Pancreas (tissue), 10 donors: ENCODE measurements at regions not wholly inside any gene's neighbourhood (a gene's known extent, or its start where the extent isn't known, plus 50 kb on each side); places are given as distances from the start of the nearest gene placed in this dataset.
"Not testable (repeated sequence)": the region's sequence is repeated elsewhere in the genome, so short reads cannot be mapped to it uniquely, and the experiment has no call there.

Experiments used
- ATAC-seq, 4 donors: fragments of 200-7000 bp; cut with Tn5 transposase; one replicate each; pipeline versions ENCODE4 v1.8.0 to v1.9.1; 2020; ENCODE audit warnings: mild to moderate bottlenecking in 4 of 4, moderate library complexity in 4 of 4
- DNase-seq, 6 donors: peaks; one replicate each; pipeline ENCODE4 v3.0.0-alpha.2; 2020
- FAIRE-seq: peaks from 2 replicates; lab custom pipeline; 2012; peaks lifted over from hg19 to GRCh38; lab: Jason Lieb, UNC
- H3K27ac ChIP-seq, 4 donors: fragments of 200-600 bp; sonication (generic); 1 replicate in 3 of 4; 2 replicates in 1 of 4; pipeline versions ENCODE4 v1.5.0 to v1.8.0; 2020
- H3K27me3 ChIP-seq, 4 donors: fragments of 200-600 bp; one replicate each; pipeline ENCODE4 v1.8.0; 2021
- H3K36me3 ChIP-seq, 3 donors: fragments of 200-600 bp; sonication (generic) in 1 of 3; one replicate each; pipeline versions ENCODE4 v1.5.0 to v1.8.0; 2020 to 2021
- H3K4me1 ChIP-seq, 3 donors: fragments of 200-600 bp; one replicate each; pipeline ENCODE4 v1.8.0; 2021
- H3K4me3 ChIP-seq, 4 donors: fragments of 200-600 bp; sonication (generic) in 2 of 4; one replicate each; pipeline versions ENCODE4 v1.5.0 to v1.8.0; 2020 to 2021
- H3K9me3 ChIP-seq, 4 donors: fragments of 200-600 bp; one replicate each; pipeline ENCODE4 v1.8.0; 2021
- CTCF ChIP-seq, 4 donors: fragments of 200-600 bp; sonication (generic) in 3 of 4; IDR thresholded peaks; one replicate each; pipeline versions ENCODE4 v1.5.0 to v1.8.0; 2021; ENCODE audit warnings: antibody characterized with exemption in 4 of 4
- WGBS, 2 donors: extraction: QIAGEN DNeasy Blood & Tissue Kit; methylation state at CpG; one replicate each; pipeline ENCODE4 v1.1.7; 2013; 5-methylcytosine and 5-hydroxymethylcytosine counted together
- intact Hi-C, 3 donors: fragments of 100-400 bp; cut with DNase I; formaldehyde crosslinking; loops; one replicate each; pipeline versions ENCODE4 v1.11.1 to v1.14.2; 2022
- donor health status: healthy with polysubstance abuse.
- donor health status: DM: no; HTN: no; CAD: no; lungs with moderate emphysema.
- donor health status: DM: no; HTN: no; CAD: no.
- donor health status: control.
- donor health status: control.
- donor health status: Bipolar disorder and iron deficiency.
- donor health status: DM: yes; HTN: yes; CAD: no.
- donor health status: DM: no; HTN: no; CAD: no.
- donor health status: DM: no; HTN: no; CAD: no.
- donor health status: DM: yes; HTN: yes; CAD: no.

- Histone ChIP-seq H3K9me3 (no peaks in the 10 kb centered on the region), H3K36me3 (no peaks in the 10 kb centered on the region), H3K4me1 (no peaks in the 10 kb centered on the region), H3K27ac (no peak overlapping the region), H3K4me3 (no peak overlapping the region), H3K27me3 (no peaks in the 10 kb centered on the region)
- DNase-seq (no peak), FAIRE-seq (no peak), ATAC-seq (no peak)
- intact Hi-C loops, result no loop called here
- no peak for TF ChIP-seq CTCF (IDR thresholded peaks at IDR 0.05)
- 69 to 70% methylated on average over 3 of the region's 3 CpGs for WGBS, 2 donors
These were observed 418.4 kb downstream of the NUP35 start for GRCh38 chr2:183542606-183543005.

- 81 to 92% methylated on average over 5 of the region's 5 CpGs for WGBS, 2 donors
- Histone ChIP-seq H3K9me3 (no peaks in the 10 kb centered on the region), H3K4me3 (no peak overlapping the region), H3K27me3 (no peaks in the 10 kb centered on the region), H3K36me3 (no peaks in the 10 kb centered on the region), H3K4me1 (no peaks in the 10 kb centered on the region), H3K27ac (no peak overlapping the region)
- TF ChIP-seq CTCF (IDR thresholded peaks at IDR 0.05), result no peak
- intact Hi-C loops, result no loop called here
- DNase-seq, result no peak
- no peak for FAIRE-seq
- no peak for ATAC-seq
These were observed 419.0 kb downstream of the NUP35 start for GRCh38 chr2:183543222-183543621.

GRCh38 chr2:183543731-183544130, 419.5 kb downstream of the NUP35 start:
- H3K36me3 ChIP-seq, result no peaks in the 10 kb centered on the region
- H3K9me3 ChIP-seq, result no peaks in the 10 kb centered on the region
- no peak overlapping the region for H3K4me3 ChIP-seq
- TF ChIP-seq CTCF (IDR thresholded peaks at IDR 0.05), result no peak
- intact Hi-C loops, result no loop called here
- no peaks in the 10 kb centered on the region for H3K4me1 ChIP-seq
- no peaks in the 10 kb centered on the region for H3K27me3 ChIP-seq
- no peak for FAIRE-seq
- H3K27ac ChIP-seq, result no peak overlapping the region
- no peak for DNase-seq
- WGBS, 2 donors, result 56 to 63% methylated on average over 7 of the region's 7 CpGs
- ATAC-seq, result peak in 1 of 4 donors; percentile 26

GRCh38 chr2:183546560-183547350, 422.5 kb downstream of the NUP35 start:
- H3K27ac ChIP-seq, H3K4me1 ChIP-seq, H3K36me3 ChIP-seq, H3K27me3 ChIP-seq, H3K4me3 ChIP-seq, intact Hi-C loops, FAIRE-seq, H3K9me3 ChIP-seq, ATAC-seq: not testable (repeated sequence)
- 90 to 91% methylated on average over 19 to 21 of the region's 21 CpGs for WGBS, 2 donors
- DNase-seq, result peak in 1 of 6 donors; percentile 55

- WGBS, 2 donors, result 27 to 30% methylated on average over 4 of the region's 4 CpGs
- Histone ChIP-seq H3K27ac (no peak overlapping the region), H3K4me1 (no peaks in the 10 kb centered on the region), H3K4me3 (no peak overlapping the region), H3K27me3 (no peaks in the 10 kb centered on the region), H3K36me3 (no peaks in the 10 kb centered on the region), H3K9me3 (no peaks in the 10 kb centered on the region)
- FAIRE-seq (no peak), ATAC-seq (no peak), DNase-seq (no peak)
- no peak for TF ChIP-seq CTCF (IDR thresholded peaks at IDR 0.05)
- intact Hi-C loops, result no loop called here
These were observed 428.5 kb downstream of the NUP35 start for GRCh38 chr2:183552716-183553115.
